ENCODE measurements at regions not wholly inside any gene's neighbourhood (a gene's known extent, or its start where the extent isn't known, plus 50 kb on each side); places are given as distances from the start of the nearest gene placed in this dataset.

GRCh38 chr6:14642136-14642505, 524.5 kb downstream of the CD83 start:
- CTCF ChIA-PET, result no interaction called here
- H3K27ac Mint-ChIP-seq, result no peak overlapping the region
- no peaks in the 10 kb centered on the region for H3K9me3 Mint-ChIP-seq
- peaks cover 24% of the 10 kb centered on the region for H3K4me1 Mint-ChIP-seq (ENCODE audit: low read depth)
- no peaks in the 10 kb centered on the region for H3K27me3 Mint-ChIP-seq
- H3K36me3 Mint-ChIP-seq (ENCODE audit: low read depth), result no peaks in the 10 kb centered on the region
- DNase-seq, result no peak
- no peak overlapping the region for H3K4me3 Mint-ChIP-seq
- POLR2A ChIA-PET, result no interaction called here
- no peak for ATAC-seq
- intact Hi-C loops (cut with micrococcal nuclease), result no loop called here
- no peak for TF ChIP-seq CTCF (IDR thresholded peaks at IDR 0.05)

- ChIA-PET POLR2A (no interaction called here), CTCF (interaction anchor here (1.1 kb wide), 1 partner anchor 9 kb away, joined by 3 read pairs; no protein-coding TSS in a partner anchor)
- no peak overlapping the region for H3K27ac Mint-ChIP-seq
- peaks cover 20% of the 10 kb centered on the region for H3K4me1 Mint-ChIP-seq (ENCODE audit: low read depth)
- ATAC-seq (no peak), DNase-seq (no peak)
- H3K27me3 Mint-ChIP-seq, result no peaks in the 10 kb centered on the region
- no peak for TF ChIP-seq CTCF (IDR thresholded peaks at IDR 0.05)
- H3K36me3 Mint-ChIP-seq (ENCODE audit: low read depth), result no peaks in the 10 kb centered on the region
- intact Hi-C loops (cut with micrococcal nuclease), result no loop called here
- H3K4me3 Mint-ChIP-seq, result no peak overlapping the region
- H3K9me3 Mint-ChIP-seq, result no peaks in the 10 kb centered on the region
Observed at GRCh38 chr6:14642842-14643241, 525.3 kb downstream of the CD83 start.

GRCh38 chr6:14644381-14644780, 526.8 kb downstream of the CD83 start:
- Mint-ChIP-seq H3K4me3 (no peak overlapping the region), H3K4me1 (ENCODE audit: low read depth) (peaks cover 13% of the 10 kb centered on the region), H3K36me3 (ENCODE audit: low read depth) (no peaks in the 10 kb centered on the region), H3K27me3 (no peaks in the 10 kb centered on the region), H3K9me3 (no peaks in the 10 kb centered on the region), H3K27ac (no peak overlapping the region)
- POLR2A ChIA-PET, result interaction anchor here (0.7 kb wide), 1 partner anchor 17 kb away, joined by 3 read pairs; no protein-coding TSS in a partner anchor
- CTCF ChIA-PET, result no interaction called here
- no peak for TF ChIP-seq CTCF (IDR thresholded peaks at IDR 0.05)
- ATAC-seq, result no peak
- intact Hi-C loops (cut with micrococcal nuclease), result no loop called here
- no peak for DNase-seq

- no peaks in the 10 kb centered on the region for H3K27me3 Mint-ChIP-seq
- H3K9me3 Mint-ChIP-seq, result no peaks in the 10 kb centered on the region
- H3K4me1 Mint-ChIP-seq (ENCODE audit: low read depth), result peaks cover 8% of the 10 kb centered on the region
- no peak overlapping the region for H3K27ac Mint-ChIP-seq
- CTCF ChIA-PET, result no interaction called here
- DNase-seq (no peak), ATAC-seq (no peak)
- no peak overlapping the region for H3K4me3 Mint-ChIP-seq
- intact Hi-C loops (cut with micrococcal nuclease), result no loop called here
- H3K36me3 Mint-ChIP-seq (ENCODE audit: low read depth), result no peaks in the 10 kb centered on the region
- POLR2A ChIA-PET, result no interaction called here
- no peak for TF ChIP-seq CTCF (IDR thresholded peaks at IDR 0.05)
Observed at GRCh38 chr6:14645221-14645620, 527.6 kb downstream of the CD83 start.

GRCh38 chr6:14645841-14646240, 528.3 kb downstream of the CD83 start:
- no peaks in the 10 kb centered on the region for H3K36me3 Mint-ChIP-seq (ENCODE audit: low read depth)
- H3K9me3 Mint-ChIP-seq, result no peaks in the 10 kb centered on the region
- DNase-seq (no peak), ATAC-seq (no peak)
- no peak overlapping the region for H3K27ac Mint-ChIP-seq
- peaks cover 2% of the 10 kb centered on the region for H3K4me1 Mint-ChIP-seq (ENCODE audit: low read depth)
- ChIA-PET POLR2A (no interaction called here), CTCF (interaction anchor here (1.6 kb wide), 1 partner anchor 11 kb away, joined by 5 read pairs; no protein-coding TSS in a partner anchor)
- H3K4me3 Mint-ChIP-seq, result no peak overlapping the region
- no peak for TF ChIP-seq CTCF (IDR thresholded peaks at IDR 0.05)
- no peaks in the 10 kb centered on the region for H3K27me3 Mint-ChIP-seq
- intact Hi-C loops (cut with micrococcal nuclease), result no loop called here
